SU-DHL-6 (cell line): ENCODE measurements at regions not wholly inside any gene's neighbourhood (a gene's known extent, or its start where the extent isn't known, plus 50 kb on each side); places are given as distances from the start of the nearest gene placed in this dataset.

ENCODE experiments used
- EZH2phosphoT487 ChIP-seq: fragments of 200-600 bp; sonication (generic), shearing (Covaris generic); conservative IDR thresholded peaks from 2 replicates; pipeline ENCODE4 v1.6.1; 2018; ENCODE audit warnings: mild to moderate bottlenecking, antibody characterized with exemption, low read length, moderate library complexity, mixed read lengths
- TF ChIP-seq, protein P1 (sequence below): fragments of 200-600 bp; sonication (generic); IDR thresholded peaks from one replicate; pipeline ENCODE4 v1.5.1; 2017; ENCODE audit warnings: antibody characterized with exemption, mild to moderate bottlenecking, low read length, moderate library complexity; ENCODE audit not compliant: insufficient read depth, poor library complexity, severe bottlenecking

- TF ChIP-seq, protein P1, sequence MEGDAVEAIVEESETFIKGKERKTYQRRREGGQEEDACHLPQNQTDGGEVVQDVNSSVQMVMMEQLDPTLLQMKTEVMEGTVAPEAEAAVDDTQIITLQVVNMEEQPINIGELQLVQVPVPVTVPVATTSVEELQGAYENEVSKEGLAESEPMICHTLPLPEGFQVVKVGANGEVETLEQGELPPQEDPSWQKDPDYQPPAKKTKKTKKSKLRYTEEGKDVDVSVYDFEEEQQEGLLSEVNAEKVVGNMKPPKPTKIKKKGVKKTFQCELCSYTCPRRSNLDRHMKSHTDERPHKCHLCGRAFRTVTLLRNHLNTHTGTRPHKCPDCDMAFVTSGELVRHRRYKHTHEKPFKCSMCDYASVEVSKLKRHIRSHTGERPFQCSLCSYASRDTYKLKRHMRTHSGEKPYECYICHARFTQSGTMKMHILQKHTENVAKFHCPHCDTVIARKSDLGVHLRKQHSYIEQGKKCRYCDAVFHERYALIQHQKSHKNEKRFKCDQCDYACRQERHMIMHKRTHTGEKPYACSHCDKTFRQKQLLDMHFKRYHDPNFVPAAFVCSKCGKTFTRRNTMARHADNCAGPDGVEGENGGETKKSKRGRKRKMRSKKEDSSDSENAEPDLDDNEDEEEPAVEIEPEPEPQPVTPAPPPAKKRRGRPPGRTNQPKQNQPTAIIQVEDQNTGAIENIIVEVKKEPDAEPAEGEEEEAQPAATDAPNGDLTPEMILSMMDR, result no peak
- TF ChIP-seq EZH2phosphoT487, result no peak
These were observed 339.8 kb downstream of the GABRB3 start for GRCh38 chr15:26433060-26433459.
